Gastroesophageal sphincter (tissue), 3 donors: ENCODE measurements at regions not wholly inside any gene's neighbourhood (a gene's known extent, or its start where the extent isn't known, plus 50 kb on each side); places are given as distances from the start of the nearest gene placed in this dataset.

Experiments
- CTCF ChIP-seq, 4 experiments: fragments of 200-600 bp in 2 of 4; fragments of 450-650 bp in 2 of 4; sonication (generic) in 1 of 4; IDR thresholded peaks; one replicate each; pipeline ENCODE4 v1.5.1; 2017 to 2019; ENCODE audit warnings: antibody characterized with exemption in 4 of 4, mild to moderate bottlenecking in 2 of 4, moderate library complexity in 2 of 4
- POLR2A ChIP-seq, 2 donors: fragments of 450-650 bp; IDR thresholded peaks; one replicate each; pipeline ENCODE4 v1.6.1; 2017; ENCODE audit warnings: antibody characterized with exemption in 2 of 2, mild to moderate bottlenecking in 2 of 2, moderate library complexity in 1 of 2
- POLR2AphosphoS5 ChIP-seq: sonication (generic); formaldehyde crosslinking; IDR thresholded peaks from one replicate; pipeline ENCODE4 v1.6.1; 2017; ENCODE audit warnings: antibody characterized with exemption

- TF ChIP-seq POLR2A (IDR thresholded peaks at IDR 0.05) = no peak
- TF ChIP-seq CTCF (IDR thresholded peaks at IDR 0.05) = no peak
- TF ChIP-seq POLR2AphosphoS5 = no peak
These were observed 51.0 kb upstream of the WSB1 start for GRCh38 chr17:27242951-27243350.
